ENCODE measurements at regions not wholly inside any gene's neighbourhood (a gene's known extent, or its start where the extent isn't known, plus 50 kb on each side); places are given as distances from the start of the nearest gene placed in this dataset.

GRCh38 chr2:37493425-37493824, 149.0 kb downstream of the QPCT start:
- TF ChIP-seq CTCF (conservative IDR thresholded peaks at IDR 0.05; ENCODE audit: low read depth, low read length): no peak
- TF ChIP-seq EZH2 (IDR thresholded peaks at IDR 0.05; ENCODE audit: low read length, unreplicated experiment): no peak
- no peak for TF ChIP-seq EZH2phosphoT487 (IDR thresholded peaks at IDR 0.05; ENCODE audit: borderline replicate concordance, low read length)
- Histone ChIP-seq H3K9ac (ENCODE audit: low read length) (no peak overlapping the region), H3K36me3 (ENCODE audit: low read depth, low read length) (no peaks in the 10 kb centered on the region), H3K4me3 (ENCODE audit: low read length) (no peak overlapping the region), H3K27ac (ENCODE audit: low read length) (no peak overlapping the region), H3F3A (ENCODE audit: low read length, unreplicated experiment) (no peaks in the 10 kb centered on the region), H3K9me3 (ENCODE audit: low read length) (no peaks in the 10 kb centered on the region), H4K20me1 (ENCODE audit: low read length) (no peaks in the 10 kb centered on the region), H3K4me1 (ENCODE audit: insufficient read depth, low read length) (no peaks in the 10 kb centered on the region), H3K27me3 (ENCODE audit: low read length) (no peaks in the 10 kb centered on the region), H3K9me2 (replicated peaks; ENCODE audit: low read length) (no peaks in the 10 kb centered on the region), H3K4me2 (ENCODE audit: low read length) (no peak overlapping the region), H3K79me2 (ENCODE audit: low read length) (no peaks in the 10 kb centered on the region), H2AFZ (ENCODE audit: low read length) (no peak overlapping the region)
- no TSS peak for BruUV-seq (replicated peaks)
- POLR2A ChIA-PET (ENCODE audit: unreplicated experiment): no interaction called here
- CTCF ChIA-PET: no interaction called here
- ATAC-seq: no peak
- intact Hi-C loops (cut with micrococcal nuclease): no loop called here
- no peak for DNase-seq

DNA sequence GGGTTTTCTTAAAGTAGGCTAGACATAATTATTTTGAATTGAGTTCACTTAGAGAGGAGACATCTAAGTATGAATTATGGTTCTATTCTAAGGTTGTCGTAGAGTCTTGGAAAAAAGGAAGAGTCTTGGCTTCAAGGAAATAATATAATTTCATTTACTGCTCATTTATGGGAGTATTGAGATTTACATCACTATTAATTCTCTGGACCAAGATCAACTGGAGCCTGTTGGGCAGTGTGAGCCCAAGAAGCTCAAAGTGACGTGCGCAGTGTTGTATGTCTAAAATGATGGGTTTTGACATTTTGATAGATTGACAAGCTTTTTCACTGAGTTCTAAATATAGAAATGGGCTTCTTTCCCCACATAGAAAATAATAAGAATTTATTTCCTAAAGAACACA, 154.7 kb downstream of the QPCT start:
- H2AFZ ChIP-seq (ENCODE audit: low read length): no peak overlapping the region
- no peaks in the 10 kb centered on the region for H3K9me3 ChIP-seq (ENCODE audit: low read length)
- no peak overlapping the region for H3K4me2 ChIP-seq (ENCODE audit: low read length)
- ChIA-PET POLR2A (ENCODE audit: unreplicated experiment) (no interaction called here), CTCF (no interaction called here)
- H3K79me2 ChIP-seq (ENCODE audit: low read length): no peaks in the 10 kb centered on the region
- ATAC-seq (no peak), DNase-seq (no peak)
- no peaks in the 10 kb centered on the region for H3K27me3 ChIP-seq (ENCODE audit: low read length)
- H3K36me3 ChIP-seq (ENCODE audit: low read depth, low read length): no peaks in the 10 kb centered on the region
- TF ChIP-seq EZH2 (IDR thresholded peaks at IDR 0.05; ENCODE audit: low read length, unreplicated experiment): no peak
- TF ChIP-seq CTCF (conservative IDR thresholded peaks at IDR 0.05; ENCODE audit: low read depth, low read length): no peak
- TF ChIP-seq EZH2phosphoT487 (IDR thresholded peaks at IDR 0.05; ENCODE audit: borderline replicate concordance, low read length): no peak
- no peak overlapping the region for H3K4me3 ChIP-seq (ENCODE audit: low read length)
- no peak overlapping the region for H3K9ac ChIP-seq (ENCODE audit: low read length)
- H3K27ac ChIP-seq (ENCODE audit: low read length): no peak overlapping the region
- no TSS peak for BruUV-seq (replicated peaks)
- H3F3A ChIP-seq (ENCODE audit: low read length, unreplicated experiment): no peaks in the 10 kb centered on the region
- no peaks in the 10 kb centered on the region for H4K20me1 ChIP-seq (ENCODE audit: low read length)
- H3K9me2 ChIP-seq (replicated peaks; ENCODE audit: low read length): no peaks in the 10 kb centered on the region
- H3K4me1 ChIP-seq (ENCODE audit: insufficient read depth, low read length): no peaks in the 10 kb centered on the region
- intact Hi-C loops (cut with micrococcal nuclease): no loop called here

DNA sequence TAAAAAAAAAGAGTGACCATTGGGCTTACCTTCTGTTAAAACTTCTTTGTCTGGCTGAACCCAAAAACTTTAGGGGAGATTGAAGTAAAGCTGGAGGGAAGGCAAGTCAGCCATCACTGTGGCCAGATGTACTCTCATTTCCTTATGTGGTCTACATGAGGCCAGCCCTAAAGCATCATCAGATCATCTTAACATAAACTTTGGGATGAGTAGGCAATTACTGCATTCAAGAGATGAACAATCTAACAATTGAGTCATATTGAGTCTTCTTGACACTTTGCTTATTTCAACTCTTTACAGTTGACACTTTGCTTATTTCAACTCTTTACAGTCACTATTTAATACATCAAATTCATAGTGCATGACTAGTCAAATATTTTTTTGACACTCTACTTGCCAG, 155.6 kb downstream of the QPCT start:
- H3K4me3 ChIP-seq (ENCODE audit: low read length): no peak overlapping the region
- no peak overlapping the region for H3K4me2 ChIP-seq (ENCODE audit: low read length)
- no peaks in the 10 kb centered on the region for H3K27me3 ChIP-seq (ENCODE audit: low read length)
- ChIA-PET CTCF (no interaction called here), POLR2A (ENCODE audit: unreplicated experiment) (no interaction called here)
- TF ChIP-seq EZH2phosphoT487 (IDR thresholded peaks at IDR 0.05; ENCODE audit: borderline replicate concordance, low read length) (no peak), EZH2 (IDR thresholded peaks at IDR 0.05; ENCODE audit: low read length, unreplicated experiment) (no peak), CTCF (conservative IDR thresholded peaks at IDR 0.05; ENCODE audit: low read depth, low read length) (no peak)
- DNase-seq: no peak
- no peak overlapping the region for H2AFZ ChIP-seq (ENCODE audit: low read length)
- no peaks in the 10 kb centered on the region for H3K79me2 ChIP-seq (ENCODE audit: low read length)
- BruUV-seq (replicated peaks): no TSS peak
- H4K20me1 ChIP-seq (ENCODE audit: low read length): no peaks in the 10 kb centered on the region
- ATAC-seq: no peak
- no peaks in the 10 kb centered on the region for H3K9me3 ChIP-seq (ENCODE audit: low read length)
- no peaks in the 10 kb centered on the region for H3K36me3 ChIP-seq (ENCODE audit: low read depth, low read length)
- no peak overlapping the region for H3K27ac ChIP-seq (ENCODE audit: low read length)
- intact Hi-C loops (cut with micrococcal nuclease): no loop called here
- H3F3A ChIP-seq (ENCODE audit: low read length, unreplicated experiment): no peaks in the 10 kb centered on the region
- no peaks in the 10 kb centered on the region for H3K4me1 ChIP-seq (ENCODE audit: insufficient read depth, low read length)
- H3K9me2 ChIP-seq (replicated peaks; ENCODE audit: low read length): no peaks in the 10 kb centered on the region
- no peak overlapping the region for H3K9ac ChIP-seq (ENCODE audit: low read length)
